ENCODE measurements at regions not wholly inside any gene's neighbourhood (a gene's known extent, or its start where the extent isn't known, plus 50 kb on each side); places are given as distances from the start of the nearest gene placed in this dataset.

- Histone ChIP-seq H3K27me3 (no peaks in the 10 kb centered on the region), H3K4me1 (no peaks in the 10 kb centered on the region), H3K4me3 (no peak overlapping the region), H3K36me3 (no peaks in the 10 kb centered on the region), H3K9me3 (no peaks in the 10 kb centered on the region), H3K27ac (no peak overlapping the region)
- WGBS, 2 donors = 77 to 86% methylated on average over 8 of the region's 8 CpGs
- intact Hi-C loops (cut with DNase I) = no loop called here
- ATAC-seq (no peak), FAIRE-seq (no peak), DNase-seq (no peak)
- TF ChIP-seq, protein P1, sequence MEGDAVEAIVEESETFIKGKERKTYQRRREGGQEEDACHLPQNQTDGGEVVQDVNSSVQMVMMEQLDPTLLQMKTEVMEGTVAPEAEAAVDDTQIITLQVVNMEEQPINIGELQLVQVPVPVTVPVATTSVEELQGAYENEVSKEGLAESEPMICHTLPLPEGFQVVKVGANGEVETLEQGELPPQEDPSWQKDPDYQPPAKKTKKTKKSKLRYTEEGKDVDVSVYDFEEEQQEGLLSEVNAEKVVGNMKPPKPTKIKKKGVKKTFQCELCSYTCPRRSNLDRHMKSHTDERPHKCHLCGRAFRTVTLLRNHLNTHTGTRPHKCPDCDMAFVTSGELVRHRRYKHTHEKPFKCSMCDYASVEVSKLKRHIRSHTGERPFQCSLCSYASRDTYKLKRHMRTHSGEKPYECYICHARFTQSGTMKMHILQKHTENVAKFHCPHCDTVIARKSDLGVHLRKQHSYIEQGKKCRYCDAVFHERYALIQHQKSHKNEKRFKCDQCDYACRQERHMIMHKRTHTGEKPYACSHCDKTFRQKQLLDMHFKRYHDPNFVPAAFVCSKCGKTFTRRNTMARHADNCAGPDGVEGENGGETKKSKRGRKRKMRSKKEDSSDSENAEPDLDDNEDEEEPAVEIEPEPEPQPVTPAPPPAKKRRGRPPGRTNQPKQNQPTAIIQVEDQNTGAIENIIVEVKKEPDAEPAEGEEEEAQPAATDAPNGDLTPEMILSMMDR (IDR thresholded peaks at IDR 0.05) = no peak
Measured at GRCh38 chrX:9390693-9391368, 74.0 kb upstream of the TBL1X start.

DNA sequence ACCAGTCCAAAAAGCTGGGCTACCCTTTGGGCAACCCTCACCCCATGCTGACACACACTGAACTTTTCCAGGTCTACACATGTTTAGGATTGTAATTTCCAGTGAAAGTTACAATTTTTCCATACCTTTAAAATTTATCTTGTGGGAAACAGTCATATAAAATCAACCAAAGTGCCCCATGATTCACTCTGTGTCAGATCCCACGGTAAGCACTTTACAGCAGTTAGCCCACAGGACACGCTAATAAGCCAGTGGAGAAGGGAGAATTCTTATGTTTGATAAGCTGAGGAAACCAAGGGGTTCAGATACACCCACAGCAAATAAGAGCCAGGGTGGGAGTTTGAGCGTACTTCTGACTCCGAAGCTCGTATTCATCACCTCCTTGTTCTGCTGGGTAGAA, 72.4 kb upstream of the TBL1X start:
- no peak for DNase-seq
- H3K27ac ChIP-seq = no peak overlapping the region
- no peak overlapping the region for H3K4me3 ChIP-seq
- ATAC-seq = no peak
- TF ChIP-seq, protein P1 (IDR thresholded peaks at IDR 0.05) = no peak
- H3K27me3 ChIP-seq = no peaks in the 10 kb centered on the region
- 81 to 93% methylated on average over 5 of the region's 5 CpGs for WGBS, 2 donors
- no peaks in the 10 kb centered on the region for H3K9me3 ChIP-seq
- intact Hi-C loops (cut with DNase I) = no loop called here
- no peaks in the 10 kb centered on the region for H3K4me1 ChIP-seq
- H3K36me3 ChIP-seq = no peaks in the 10 kb centered on the region
- FAIRE-seq = no peak

- FAIRE-seq = no peak
- H3K9me3 ChIP-seq = no peaks in the 10 kb centered on the region
- intact Hi-C loops (cut with DNase I) = no loop called here
- H3K4me1 ChIP-seq = no peaks in the 10 kb centered on the region
- no peak for ATAC-seq
- H3K4me3 ChIP-seq = no peak overlapping the region
- no peaks in the 10 kb centered on the region for H3K27me3 ChIP-seq
- TF ChIP-seq, protein P1 (IDR thresholded peaks at IDR 0.05) = no peak
- no peak for DNase-seq
- H3K36me3 ChIP-seq = no peaks in the 10 kb centered on the region
- WGBS, 2 donors = 67 to 78% methylated on average over 4 of the region's 4 CpGs
- no peak overlapping the region for H3K27ac ChIP-seq
Measured at GRCh38 chrX:9393571-9393970, 71.3 kb upstream of the TBL1X start.

- TF ChIP-seq, protein P1 (IDR thresholded peaks at IDR 0.05) = no peak
- 83 to 88% methylated on average over 12 of the region's 12 CpGs for WGBS, 2 donors
- no peak overlapping the region for H3K4me3 ChIP-seq
- intact Hi-C loops (cut with DNase I) = no loop called here
- H3K27ac ChIP-seq = no peak overlapping the region
- H3K36me3 ChIP-seq = no peaks in the 10 kb centered on the region
- ATAC-seq (no peak), FAIRE-seq (no peak), DNase-seq (no peak)
- H3K27me3 ChIP-seq = no peaks in the 10 kb centered on the region
- no peaks in the 10 kb centered on the region for H3K9me3 ChIP-seq
- no peaks in the 10 kb centered on the region for H3K4me1 ChIP-seq
Measured at GRCh38 chrX:9394212-9394611, 70.6 kb upstream of the TBL1X start.

DNA sequence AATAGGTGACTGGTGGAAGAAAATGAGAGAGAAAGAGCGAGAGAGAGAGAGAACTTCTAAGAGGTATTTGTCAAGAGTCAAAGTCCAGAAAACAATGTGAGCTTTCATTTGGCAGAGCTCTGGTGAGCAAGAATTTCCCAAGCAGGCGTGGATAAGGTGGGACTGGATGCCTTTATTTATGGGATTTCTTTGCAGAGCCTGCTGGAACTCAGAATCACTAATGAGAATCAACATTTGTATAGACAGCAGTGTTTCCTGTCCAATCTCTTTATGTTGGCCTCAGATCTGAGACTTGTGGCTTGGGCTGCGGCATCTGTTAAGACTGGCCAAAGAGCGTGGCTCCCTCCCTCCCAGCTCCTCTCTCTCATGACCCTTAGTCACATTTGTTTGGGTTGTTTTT, 67.9 kb upstream of the TBL1X start:
- no peak for FAIRE-seq
- no peak overlapping the region for H3K27ac ChIP-seq
- H3K4me3 ChIP-seq = no peak overlapping the region
- ATAC-seq = peak in 1 of 4 donors; percentile 51
- intact Hi-C loops (cut with DNase I) = no loop called here
- TF ChIP-seq, protein P1 (IDR thresholded peaks at IDR 0.05) = no peak
- no peaks in the 10 kb centered on the region for H3K36me3 ChIP-seq
- no peak for DNase-seq
- WGBS, 2 donors = 39 to 43% methylated on average over 4 of the region's 4 CpGs
- H3K9me3 ChIP-seq = no peaks in the 10 kb centered on the region
- H3K27me3 ChIP-seq = peaks cover 0 to 4% (median 0%) of the 10 kb centered on the region in 4 donors
- H3K4me1 ChIP-seq = no peaks in the 10 kb centered on the region
